ENCODE measurements at regions not wholly inside any gene's neighbourhood (a gene's known extent, or its start where the extent isn't known, plus 50 kb on each side); places are given as distances from the start of the nearest gene placed in this dataset.

DNA sequence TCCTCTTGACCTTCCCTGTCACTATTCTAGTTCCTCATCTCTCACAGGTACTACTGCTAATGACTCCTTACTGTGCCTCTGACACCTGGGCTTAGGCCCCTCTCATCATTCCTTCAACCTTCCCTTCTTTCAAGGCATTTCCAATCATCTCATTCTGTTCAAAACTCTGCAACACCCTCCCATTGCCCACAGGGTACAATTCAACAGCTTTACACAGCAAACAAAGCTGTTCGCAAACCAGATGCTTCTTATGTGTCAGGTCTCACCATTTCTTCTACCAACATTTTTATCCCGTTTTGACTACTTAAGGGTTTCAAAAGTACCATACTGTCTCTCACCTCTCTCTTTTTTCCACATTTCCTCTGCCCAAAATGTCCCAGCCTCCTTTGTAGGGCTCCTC lies 84.4 kb upstream of the ID4 start:
- no peak for DNase-seq (ENCODE audit: low read depth)

- DNase-seq (ENCODE audit: low read depth): no peak
These were observed 83.3 kb upstream of the ID4 start for GRCh38 chr6:19753826-19754225.

- no peak for DNase-seq (ENCODE audit: low read depth)
These were observed 82.5 kb upstream of the ID4 start for GRCh38 chr6:19754686-19755085.

- no peak for DNase-seq (ENCODE audit: low read depth)
These were observed 82.0 kb upstream of the ID4 start for GRCh38 chr6:19755181-19755580.

DNA sequence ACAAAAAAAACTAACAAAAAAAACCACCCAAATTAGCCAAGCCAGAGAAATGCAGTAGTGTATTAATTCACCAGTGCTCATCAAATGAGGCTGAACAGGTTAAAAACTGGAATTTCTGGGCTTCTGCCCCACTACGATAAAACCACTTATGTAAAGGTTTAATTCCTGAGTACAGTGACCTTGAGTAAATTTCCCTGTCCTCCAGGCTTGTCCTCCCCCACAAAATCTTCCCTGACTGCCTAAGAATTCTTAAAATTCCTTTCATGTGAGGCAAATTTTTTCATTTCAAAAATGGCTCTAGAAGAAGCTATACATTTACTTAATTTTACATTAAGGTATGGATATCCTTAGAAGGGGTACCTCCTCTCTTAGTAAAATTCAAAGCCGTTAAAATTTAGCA lies 80.1 kb upstream of the ID4 start:
- no peak for DNase-seq (ENCODE audit: low read depth)

DNA sequence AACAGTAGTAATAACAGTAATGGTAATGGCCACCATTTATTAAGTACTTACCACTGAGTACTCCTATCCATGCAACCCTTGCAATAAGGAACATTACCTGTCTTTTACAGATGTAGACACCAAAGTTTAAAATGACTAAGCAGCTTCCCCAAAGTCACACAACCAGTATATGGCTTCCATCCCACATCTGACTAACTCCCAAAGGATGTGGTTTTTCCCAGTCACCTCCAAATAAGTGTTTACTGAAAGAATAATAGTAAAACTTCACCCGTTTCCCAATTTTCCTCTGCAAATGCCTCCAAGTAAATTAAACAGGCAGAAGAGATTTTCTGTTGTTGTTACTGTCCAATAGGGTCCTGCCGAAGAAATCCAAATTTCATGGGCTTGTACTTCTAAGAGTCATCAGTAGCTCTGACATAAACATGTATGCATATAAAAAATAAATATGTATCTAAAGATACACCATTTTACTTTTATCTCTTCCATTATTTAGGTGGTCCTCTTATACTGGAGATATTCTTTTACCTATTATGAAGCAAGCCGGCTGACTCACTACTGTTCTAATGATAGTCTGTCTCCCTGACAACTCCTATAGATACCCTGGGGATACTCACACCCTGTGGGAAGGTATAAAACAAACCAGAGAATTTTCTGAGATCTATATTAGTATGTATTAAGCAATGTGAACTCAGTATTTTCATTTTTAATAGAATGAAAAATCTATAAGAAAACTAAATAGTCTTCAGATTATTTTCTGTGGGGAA lies 77.9 kb upstream of the ID4 start:
- no peak for DNase-seq (ENCODE audit: low read depth)

DNA sequence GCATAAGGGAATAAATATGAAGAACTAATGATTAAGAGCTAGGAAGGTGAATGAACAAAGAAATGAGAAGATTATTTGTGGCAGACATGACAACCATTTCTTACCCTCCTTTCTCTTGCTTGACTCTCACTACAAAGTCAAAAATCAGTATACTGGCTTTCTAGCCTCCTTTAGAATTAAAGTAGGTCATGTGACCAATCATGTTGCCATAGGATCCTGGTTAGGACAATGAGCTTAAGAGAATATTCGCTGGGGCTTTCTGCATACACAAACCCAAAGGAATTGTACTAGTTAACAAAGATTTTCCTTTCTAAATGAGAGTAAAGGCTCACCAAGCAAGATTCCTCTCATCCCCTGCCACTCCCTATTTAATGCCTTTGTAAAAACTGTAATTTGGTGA lies 76.0 kb upstream of the ID4 start:
- no peak for DNase-seq (ENCODE audit: low read depth)

- DNase-seq (ENCODE audit: low read depth): no peak
These were observed 65.3 kb upstream of the ID4 start for GRCh38 chr6:19771753-19772336.

DNA sequence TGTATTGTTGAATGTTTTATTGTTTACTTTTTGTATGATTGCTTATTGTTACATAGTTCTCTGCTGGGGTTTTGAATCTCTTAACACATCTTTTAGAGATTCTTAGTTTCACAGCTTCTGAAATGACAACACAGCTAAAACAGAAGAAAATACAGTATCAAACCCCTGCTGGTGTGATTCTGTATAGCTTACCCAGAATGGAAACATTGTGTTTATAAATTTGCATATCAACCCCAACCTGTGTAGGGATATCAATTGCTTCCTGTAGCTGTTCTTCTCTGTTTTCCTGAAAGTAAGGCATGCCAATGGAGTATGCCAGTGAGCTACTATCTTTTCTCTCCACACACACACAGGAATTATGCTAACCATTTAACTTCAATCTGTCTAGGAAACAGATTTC lies 64.3 kb upstream of the ID4 start:
- no peak for DNase-seq (ENCODE audit: low read depth)

GRCh38 chr6:19781269-19781668 lies 55.9 kb upstream of the ID4 start:
- no peak for DNase-seq (ENCODE audit: low read depth)

GRCh38 chr6:19782588-19782987 lies 54.6 kb upstream of the ID4 start:
- DNase-seq (ENCODE audit: low read depth): no peak
